ENCODE measurements at regions not wholly inside any gene's neighbourhood (a gene's known extent, or its start where the extent isn't known, plus 50 kb on each side); places are given as distances from the start of the nearest gene placed in this dataset.

- no peak for TF ChIP-seq POLR2A (IDR thresholded peaks at IDR 0.05; ENCODE audit: extremely low read depth, insufficient read length)
- TF ChIP-seq MAX (IDR thresholded peaks at IDR 0.05; ENCODE audit: low read depth, low read length), result no peak
- TF ChIP-seq CTCF (IDR thresholded peaks at IDR 0.05; ENCODE audit: low read depth, low read length), result no peak
- TF ChIP-seq MYC (IDR thresholded peaks at IDR 0.05; ENCODE audit: low read depth, low read length), result no peak
- DNase-seq (ENCODE audit: low read depth), result no peak
Measured at GRCh38 chr2:47303341-47304148, 65.6 kb upstream of the EPCAM start.

GRCh38 chr2:47302308-47302707 is 66.8 kb upstream of the EPCAM start:
- DNase-seq (ENCODE audit: low read depth), result no peak
- TF ChIP-seq POLR2A (IDR thresholded peaks at IDR 0.05; ENCODE audit: extremely low read depth, insufficient read length) (no peak), CTCF (IDR thresholded peaks at IDR 0.05; ENCODE audit: low read depth, low read length) (no peak), MYC (IDR thresholded peaks at IDR 0.05; ENCODE audit: low read depth, low read length) (no peak), MAX (IDR thresholded peaks at IDR 0.05; ENCODE audit: low read depth, low read length) (no peak)
- H3K4me3 ChIP-seq (ENCODE audit: low read depth, low read length), result no peak overlapping the region

More at GRCh38 chr2:47303341-47304148, 65.6 kb upstream of the EPCAM start:
- no peak overlapping the region for H3K4me3 ChIP-seq (ENCODE audit: low read depth, low read length)

GRCh38 chr2:47301731-47302130 is 67.4 kb upstream of the EPCAM start:
- TF ChIP-seq MAX (IDR thresholded peaks at IDR 0.05; ENCODE audit: low read depth, low read length) (no peak), CTCF (IDR thresholded peaks at IDR 0.05; ENCODE audit: low read depth, low read length) (no peak), MYC (IDR thresholded peaks at IDR 0.05; ENCODE audit: low read depth, low read length) (no peak), POLR2A (IDR thresholded peaks at IDR 0.05; ENCODE audit: extremely low read depth, insufficient read length) (no peak)
- no peak for DNase-seq (ENCODE audit: low read depth)
- no peak overlapping the region for H3K4me3 ChIP-seq (ENCODE audit: low read depth, low read length)

GRCh38 chr2:47301277-47301618 is 67.9 kb upstream of the EPCAM start:
- TF ChIP-seq MYC (IDR thresholded peaks at IDR 0.05; ENCODE audit: low read depth, low read length) (no peak), MAX (IDR thresholded peaks at IDR 0.05; ENCODE audit: low read depth, low read length) (no peak), POLR2A (IDR thresholded peaks at IDR 0.05; ENCODE audit: extremely low read depth, insufficient read length) (no peak), CTCF (IDR thresholded peaks at IDR 0.05; ENCODE audit: low read depth, low read length) (no peak)
- no peak for DNase-seq (ENCODE audit: low read depth)

GRCh38 chr2:47300609-47301276 is 68.4 kb upstream of the EPCAM start:
- TF ChIP-seq POLR2A (IDR thresholded peaks at IDR 0.05; ENCODE audit: extremely low read depth, insufficient read length) (no peak), MAX (IDR thresholded peaks at IDR 0.05; ENCODE audit: low read depth, low read length) (no peak), MYC (IDR thresholded peaks at IDR 0.05; ENCODE audit: low read depth, low read length) (no peak), CTCF (IDR thresholded peaks at IDR 0.05; ENCODE audit: low read depth, low read length) (no peak)
- DNase-seq (ENCODE audit: low read depth), result peak; percentile 86
- no peak overlapping the region for H3K4me3 ChIP-seq (ENCODE audit: low read depth, low read length)

More at GRCh38 chr2:47301277-47301618, 67.9 kb upstream of the EPCAM start:
- no peak overlapping the region for H3K4me3 ChIP-seq (ENCODE audit: low read depth, low read length)

All from NB4 (cell line).